Sigmoid colon (tissue), 6 donors: ENCODE measurements at regions not wholly inside any gene's neighbourhood (a gene's known extent, or its start where the extent isn't known, plus 50 kb on each side); places are given as distances from the start of the nearest gene placed in this dataset.

Source experiments
- DNase-seq: peaks from one replicate; pipeline ENCODE4 v3.0.0-alpha.2; 2019
- H3K27ac ChIP-seq, 4 donors: fragments of 200-600 bp; sonication (generic); one replicate each; pipeline ENCODE4 v1.5.1; 2016 to 2019; ENCODE audit warnings: mild to moderate bottlenecking in 1 of 4
- H3K27me3 ChIP-seq, 3 donors: fragments of 200-600 bp; sonication (generic); one replicate each; pipeline ENCODE4 v1.5.1; 2019; ENCODE audit warnings: mild to moderate bottlenecking in 1 of 3
- H3K36me3 ChIP-seq, 4 donors: fragments of 200-600 bp; sonication (generic); one replicate each; pipeline ENCODE4 v1.5.1; 2016 to 2019
- H3K4me1 ChIP-seq, 4 donors: fragments of 200-600 bp; sonication (generic); one replicate each; pipeline ENCODE4 v1.5.1; 2017 to 2019
- H3K4me3 ChIP-seq, 4 donors: fragments of 200-600 bp; sonication (generic); one replicate each; pipeline ENCODE4 v1.5.1; 2017 to 2019; ENCODE audit warnings: mild to moderate bottlenecking in 2 of 4, moderate library complexity in 1 of 4
- H3K9me3 ChIP-seq, 4 donors: fragments of 200-600 bp in 3 of 4; sonication (generic) in 3 of 4; one replicate each; pipeline versions ENCODE4 v1.5.1 to v1.6.1; 2013 to 2019
- CTCF ChIP-seq, 4 experiments: fragments of 450-650 bp in 3 of 4; fragments of 200-600 bp in 1 of 4; IDR thresholded peaks; one replicate each; pipeline ENCODE4 v1.5.1; 2016 to 2019; ENCODE audit warnings: antibody characterized with exemption in 4 of 4, mild to moderate bottlenecking in 3 of 4, moderate library complexity in 2 of 4
- EP300 ChIP-seq, 4 donors: sonication (generic); formaldehyde crosslinking; IDR thresholded peaks; one replicate each; pipeline ENCODE4 v1.6.1; 2017; ENCODE audit warnings: antibody characterized with exemption in 4 of 4
- POLR2A ChIP-seq, 2 donors: fragments of 450-650 bp; IDR thresholded peaks; one replicate each; pipeline ENCODE4 v1.6.1; 2016; ENCODE audit warnings: antibody characterized with exemption in 2 of 2, mild to moderate bottlenecking in 2 of 2, moderate library complexity in 2 of 2
- POLR2AphosphoS5 ChIP-seq, 4 donors: sonication (generic); formaldehyde crosslinking; IDR thresholded peaks; one replicate each; pipeline ENCODE4 v1.6.1; 2017; ENCODE audit warnings: antibody characterized with exemption in 4 of 4
- WGBS, 2 donors: extraction: QIAGEN DNeasy Blood & Tissue Kit; methylation state at CpG; one replicate each; pipeline ENCODE4 v1.1.7; 2013; 5-methylcytosine and 5-hydroxymethylcytosine counted together
- intact Hi-C: fragments of 100-400 bp; cut with DNase I; formaldehyde crosslinking; loops from one replicate; pipeline ENCODE4 v1.15.1; 2023
- donor health status: healthy with polysubstance abuse.
- donor health status: healthy.

- intact Hi-C loops, result no loop called here
- H3K27me3 ChIP-seq, result no peaks in the 10 kb centered on the region
- H3K4me3 ChIP-seq, result no peak overlapping the region
- H3K36me3 ChIP-seq, result no peaks in the 10 kb centered on the region
- 93 to 95% methylated on average over 7 of the region's 7 CpGs for WGBS, 2 donors
- H3K27ac ChIP-seq, result peak overlapping the region in 1 of 4 donors; percentile 31
- DNase-seq, result no peak
- H3K9me3 ChIP-seq, result no peaks in the 10 kb centered on the region
- TF ChIP-seq POLR2A (IDR thresholded peaks at IDR 0.05), result no peak
- no peak for TF ChIP-seq EP300 (IDR thresholded peaks at IDR 0.05)
- TF ChIP-seq CTCF (IDR thresholded peaks at IDR 0.05), result no peak
- TF ChIP-seq POLR2AphosphoS5 (IDR thresholded peaks at IDR 0.05), result no peak
- peaks cover 0 to 15% (median 5%) of the 10 kb centered on the region in 4 donors for H3K4me1 ChIP-seq
These were observed 146.0 kb downstream of the EVX1 start for GRCh38 chr7:27388561-27388960.

- Histone ChIP-seq H3K4me1 (peaks cover 0 to 15% (median 5%) of the 10 kb centered on the region in 4 donors), H3K36me3 (no peaks in the 10 kb centered on the region), H3K9me3 (no peaks in the 10 kb centered on the region), H3K27me3 (no peaks in the 10 kb centered on the region), H3K4me3 (no peak overlapping the region), H3K27ac (peak overlapping the region in 3 of 4 donors; percentile 31 to 39 (median 36))
- intact Hi-C loops, result no loop called here
- DNase-seq, result no peak
- TF ChIP-seq POLR2AphosphoS5 (IDR thresholded peaks at IDR 0.05) (peak in 2 of 4 donors; percentile 26 to 27), POLR2A (IDR thresholded peaks at IDR 0.05) (no peak)
- 65 to 67% methylated on average over 3 of the region's 3 CpGs for WGBS, 2 donors
These were observed 146.9 kb downstream of the EVX1 start for GRCh38 chr7:27389496-27389895.

- no peaks in the 10 kb centered on the region for H3K27me3 ChIP-seq
- no peak overlapping the region for H3K4me3 ChIP-seq
- TF ChIP-seq POLR2A (IDR thresholded peaks at IDR 0.05) (no peak), EP300 (IDR thresholded peaks at IDR 0.05) (no peak), POLR2AphosphoS5 (IDR thresholded peaks at IDR 0.05) (no peak), CTCF (IDR thresholded peaks at IDR 0.05) (no peak)
- 91 to 93% methylated on average over 1 of the region's 1 CpG for WGBS, 2 donors
- peaks cover 0 to 15% (median 5%) of the 10 kb centered on the region in 4 donors for H3K4me1 ChIP-seq
- H3K27ac ChIP-seq, result no peak overlapping the region
- intact Hi-C loops, result no loop called here
- no peaks in the 10 kb centered on the region for H3K9me3 ChIP-seq
- H3K36me3 ChIP-seq, result no peaks in the 10 kb centered on the region
- DNase-seq, result no peak
These were observed 149.9 kb downstream of the EVX1 start for GRCh38 chr7:27392477-27392876.

GRCh38 chr7:27394871-27395270 is 152.3 kb downstream of the EVX1 start:
- WGBS, 2 donors, result 94 to 95% methylated on average over 2 of the region's 2 CpGs
- Histone ChIP-seq H3K4me1 (peaks cover 0 to 4% (median under 1%) of the 10 kb centered on the region in 4 donors), H3K9me3 (no peaks in the 10 kb centered on the region), H3K4me3 (no peak overlapping the region), H3K27ac (no peak overlapping the region), H3K36me3 (no peaks in the 10 kb centered on the region), H3K27me3 (no peaks in the 10 kb centered on the region)
- no peak for TF ChIP-seq POLR2A (IDR thresholded peaks at IDR 0.05)
- no peak for TF ChIP-seq POLR2AphosphoS5 (IDR thresholded peaks at IDR 0.05)
- no peak for TF ChIP-seq EP300 (IDR thresholded peaks at IDR 0.05)
- no peak for TF ChIP-seq CTCF (IDR thresholded peaks at IDR 0.05)
- DNase-seq, result no peak
- intact Hi-C loops, result no loop called here

GRCh38 chr7:27395626-27396025 is 153.0 kb downstream of the EVX1 start:
- Histone ChIP-seq H3K27ac (no peak overlapping the region), H3K27me3 (no peaks in the 10 kb centered on the region), H3K4me1 (no peaks in the 10 kb centered on the region), H3K4me3 (no peak overlapping the region), H3K9me3 (no peaks in the 10 kb centered on the region), H3K36me3 (no peaks in the 10 kb centered on the region)
- 85 to 91% methylated on average over 3 of the region's 3 CpGs for whole genome bisulfite sequencing, 2 donors
- DNase-seq, result no peak
- TF ChIP-seq POLR2A (IDR thresholded peaks at IDR 0.05) (no peak), CTCF (IDR thresholded peaks at IDR 0.05) (no peak), POLR2AphosphoS5 (IDR thresholded peaks at IDR 0.05) (no peak), EP300 (IDR thresholded peaks at IDR 0.05) (no peak)
- intact Hi-C loops, result no loop called here
